ENCODE measurements at regions not wholly inside any gene's neighbourhood (a gene's known extent, or its start where the extent isn't known, plus 50 kb on each side); places are given as distances from the start of the nearest gene placed in this dataset.
"Not testable (repeated sequence)": the region's sequence is repeated elsewhere in the genome, so short reads cannot be mapped to it uniquely, and the experiment has no call there.

DNA sequence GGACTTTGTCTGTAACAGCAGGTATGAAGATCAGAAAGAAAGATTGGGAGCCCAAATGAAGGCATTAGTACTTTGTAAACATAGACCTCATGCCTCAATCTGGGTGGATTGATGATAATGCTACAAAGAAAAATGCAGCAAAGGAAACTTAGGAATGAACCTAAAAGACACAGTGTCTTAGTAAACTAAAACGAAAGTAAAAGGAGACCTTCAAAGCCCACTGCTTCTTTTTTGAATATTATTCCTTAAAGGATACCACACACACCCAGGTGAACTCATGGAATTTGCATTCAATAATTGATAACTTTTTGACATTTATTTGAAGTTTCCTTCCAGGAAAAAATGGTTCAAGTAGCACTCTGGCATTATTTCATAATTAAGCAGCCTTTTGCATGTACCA, 543.2 kb downstream of the TTLL7 start:
- TF ChIP-seq, protein P1, sequence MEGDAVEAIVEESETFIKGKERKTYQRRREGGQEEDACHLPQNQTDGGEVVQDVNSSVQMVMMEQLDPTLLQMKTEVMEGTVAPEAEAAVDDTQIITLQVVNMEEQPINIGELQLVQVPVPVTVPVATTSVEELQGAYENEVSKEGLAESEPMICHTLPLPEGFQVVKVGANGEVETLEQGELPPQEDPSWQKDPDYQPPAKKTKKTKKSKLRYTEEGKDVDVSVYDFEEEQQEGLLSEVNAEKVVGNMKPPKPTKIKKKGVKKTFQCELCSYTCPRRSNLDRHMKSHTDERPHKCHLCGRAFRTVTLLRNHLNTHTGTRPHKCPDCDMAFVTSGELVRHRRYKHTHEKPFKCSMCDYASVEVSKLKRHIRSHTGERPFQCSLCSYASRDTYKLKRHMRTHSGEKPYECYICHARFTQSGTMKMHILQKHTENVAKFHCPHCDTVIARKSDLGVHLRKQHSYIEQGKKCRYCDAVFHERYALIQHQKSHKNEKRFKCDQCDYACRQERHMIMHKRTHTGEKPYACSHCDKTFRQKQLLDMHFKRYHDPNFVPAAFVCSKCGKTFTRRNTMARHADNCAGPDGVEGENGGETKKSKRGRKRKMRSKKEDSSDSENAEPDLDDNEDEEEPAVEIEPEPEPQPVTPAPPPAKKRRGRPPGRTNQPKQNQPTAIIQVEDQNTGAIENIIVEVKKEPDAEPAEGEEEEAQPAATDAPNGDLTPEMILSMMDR (IDR thresholded peaks at IDR 0.05), result not testable (repeated sequence)
- TF ChIP-seq POLR2AphosphoS5, POLR2A (IDR thresholded peaks at IDR 0.05): not testable (repeated sequence)
